IPS DF 4.7 (cell line): ENCODE measurements at regions not wholly inside any gene's neighbourhood (a gene's known extent, or its start where the extent isn't known, plus 50 kb on each side); places are given as distances from the start of the nearest gene placed in this dataset.

ENCODE experiments used
- DNase-seq: peaks from one replicate; pipeline ENCODE4 v3.0.0-alpha.2; 2013; ENCODE audit warnings: low spot score; ENCODE audit errors: extremely low read depth

- no peak for DNase-seq
Observed at GRCh38 chr9:116072046-116072445, 81.5 kb upstream of the PAPPA start.

- DNase-seq = no peak
Observed at GRCh38 chr9:116073826-116074225, 79.8 kb upstream of the PAPPA start.

- DNase-seq = no peak
Observed at GRCh38 chr9:116074658-116075057, 78.9 kb upstream of the PAPPA start.

GRCh38 chr9:116075191-116075590, 78.4 kb upstream of the PAPPA start:
- no peak for DNase-seq

- no peak for DNase-seq
Observed at GRCh38 chr9:116078640-116079039, 75.0 kb upstream of the PAPPA start.

- DNase-seq = no peak
Observed at GRCh38 chr9:116080561-116080960, 73.0 kb upstream of the PAPPA start.

GRCh38 chr9:116081435-116082115, 72.0 kb upstream of the PAPPA start:
- DNase-seq = no peak

GRCh38 chr9:116083837-116084236, 69.8 kb upstream of the PAPPA start:
- no peak for DNase-seq

- no peak for DNase-seq
Observed at GRCh38 chr9:116084497-116084896, 69.1 kb upstream of the PAPPA start.

- DNase-seq = no peak
Observed at GRCh38 chr9:116087246-116087645, 66.3 kb upstream of the PAPPA start.

GRCh38 chr9:116087751-116088194, 65.8 kb upstream of the PAPPA start:
- DNase-seq = no peak

GRCh38 chr9:116088396-116088795, 65.2 kb upstream of the PAPPA start:
- DNase-seq = no peak

- no peak for DNase-seq
Observed at GRCh38 chr9:116090030-116090770, 63.4 kb upstream of the PAPPA start.

GRCh38 chr9:116094846-116095245, 58.7 kb upstream of the PAPPA start:
- DNase-seq = no peak

- no peak for DNase-seq
Observed at GRCh38 chr9:116095403-116095802, 58.2 kb upstream of the PAPPA start.

- DNase-seq = no peak
Observed at GRCh38 chr9:116096046-116096445, 57.5 kb upstream of the PAPPA start.

- DNase-seq = no peak
Observed at GRCh38 chr9:116096853-116097252, 56.7 kb upstream of the PAPPA start.

GRCh38 chr9:116098476-116098875, 55.1 kb upstream of the PAPPA start:
- DNase-seq = no peak

- no peak for DNase-seq
Observed at GRCh38 chr9:116099821-116100220, 53.8 kb upstream of the PAPPA start.

GRCh38 chr9:116100711-116101121, 52.9 kb upstream of the PAPPA start:
- no peak for DNase-seq

- DNase-seq = no peak
Observed at GRCh38 chr9:116101516-116101915, 52.1 kb upstream of the PAPPA start.

GRCh38 chr9:116102596-116102995, 51.0 kb upstream of the PAPPA start:
- DNase-seq = no peak
